GM12873 (cell line): ENCODE measurements at regions not wholly inside any gene's neighbourhood (a gene's known extent, or its start where the extent isn't known, plus 50 kb on each side); places are given as distances from the start of the nearest gene placed in this dataset.

Experiments used
- CTCF ChIP-seq: IDR thresholded peaks from 2 replicates; pipeline ENCODE4 v1.5.1; 2012; ENCODE audit warnings: low read depth, mild to moderate bottlenecking, moderate library complexity, low read length, control low read depth; ENCODE audit not compliant: insufficient read depth; ENCODE audit errors: missing control alignments

- no peak for TF ChIP-seq CTCF
Observed at GRCh38 chr13:105428811-105429210, 1106.7 kb downstream of the EFNB2 start.

GRCh38 chr13:105426441-105426840 lies 1109.0 kb downstream of the EFNB2 start:
- TF ChIP-seq CTCF, result no peak

GRCh38 chr13:105414639-105415038 lies 1120.8 kb downstream of the EFNB2 start:
- no peak for TF ChIP-seq CTCF

GRCh38 chr13:105412171-105412570 lies 1123.3 kb downstream of the EFNB2 start:
- no peak for TF ChIP-seq CTCF

- no peak for TF ChIP-seq CTCF
Observed at GRCh38 chr13:105410602-105411001, 1124.9 kb downstream of the EFNB2 start.

- TF ChIP-seq CTCF, result no peak
Observed at GRCh38 chr13:105406551-105406950, 1128.9 kb downstream of the EFNB2 start.

GRCh38 chr13:105403086-105403485 lies 1132.4 kb downstream of the EFNB2 start:
- no peak for TF ChIP-seq CTCF
